Embryonic facial prominence (tissue), 1 donor: ENCODE measurements at regions not wholly inside any gene's neighbourhood (a gene's known extent, or its start where the extent isn't known, plus 50 kb on each side); places are given as distances from the start of the nearest gene placed in this dataset.
"Not testable (repeated sequence)": the region's sequence is repeated elsewhere in the genome, so short reads cannot be mapped to it uniquely, and the experiment has no call there.

Experiments used
- DNase-seq: peaks from one replicate; pipeline ENCODE4 v3.0.0-alpha.2; 2016; ENCODE audit errors: extremely low spot score

DNA sequence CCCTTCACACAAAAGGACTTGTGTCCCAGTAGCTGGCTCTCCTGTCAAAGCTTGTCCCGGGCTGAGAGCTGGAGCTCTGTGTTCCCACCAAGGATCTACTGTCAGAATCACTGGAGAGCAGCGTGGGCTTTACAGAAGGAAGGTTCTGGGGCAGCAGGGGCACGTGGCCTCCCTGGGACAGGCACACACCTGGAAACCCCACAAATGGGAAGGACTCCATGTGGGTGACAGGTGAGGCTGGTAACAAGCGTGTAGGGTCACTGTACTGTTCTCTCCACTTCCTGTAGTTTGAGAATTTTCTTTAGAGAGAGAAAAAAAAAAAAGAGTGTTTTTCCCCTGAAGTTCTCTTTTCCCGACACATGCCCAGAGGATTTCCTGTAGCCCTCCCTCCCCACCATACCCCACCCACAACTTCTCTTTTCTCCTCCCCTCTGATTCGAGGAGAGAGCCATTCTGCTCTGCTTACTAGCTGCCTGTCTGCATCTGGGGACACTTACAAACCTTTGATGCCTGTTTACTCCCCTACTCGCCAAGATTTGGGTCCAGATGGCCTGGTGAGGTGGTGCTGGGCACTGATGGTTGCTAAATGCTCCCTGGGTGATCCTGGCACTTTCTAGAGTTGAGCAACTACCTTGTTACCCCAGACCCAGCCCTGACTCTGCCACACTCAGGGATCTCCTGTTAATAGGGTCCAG, 84.1 kb upstream of the SIRPA start:
- DNase-seq: no peak

DNA sequence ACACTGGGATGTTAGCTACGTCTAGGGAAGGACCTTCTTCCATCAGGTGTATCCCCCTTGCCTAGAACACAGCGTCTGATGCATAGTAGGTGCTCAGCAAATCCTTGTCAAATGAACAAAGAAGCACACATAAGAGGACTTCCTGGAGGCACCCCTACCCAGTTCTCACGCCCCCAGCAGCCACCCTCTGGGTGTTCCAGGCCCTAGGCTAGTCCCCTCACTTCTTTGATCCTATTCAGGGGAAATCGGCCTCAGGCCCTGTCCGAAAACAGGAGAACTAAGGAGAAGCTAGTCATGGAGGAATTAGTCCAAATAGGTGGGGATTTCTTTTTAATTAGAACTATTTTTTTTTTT, 84.7 kb upstream of the SIRPA start:
- no peak for DNase-seq

DNA sequence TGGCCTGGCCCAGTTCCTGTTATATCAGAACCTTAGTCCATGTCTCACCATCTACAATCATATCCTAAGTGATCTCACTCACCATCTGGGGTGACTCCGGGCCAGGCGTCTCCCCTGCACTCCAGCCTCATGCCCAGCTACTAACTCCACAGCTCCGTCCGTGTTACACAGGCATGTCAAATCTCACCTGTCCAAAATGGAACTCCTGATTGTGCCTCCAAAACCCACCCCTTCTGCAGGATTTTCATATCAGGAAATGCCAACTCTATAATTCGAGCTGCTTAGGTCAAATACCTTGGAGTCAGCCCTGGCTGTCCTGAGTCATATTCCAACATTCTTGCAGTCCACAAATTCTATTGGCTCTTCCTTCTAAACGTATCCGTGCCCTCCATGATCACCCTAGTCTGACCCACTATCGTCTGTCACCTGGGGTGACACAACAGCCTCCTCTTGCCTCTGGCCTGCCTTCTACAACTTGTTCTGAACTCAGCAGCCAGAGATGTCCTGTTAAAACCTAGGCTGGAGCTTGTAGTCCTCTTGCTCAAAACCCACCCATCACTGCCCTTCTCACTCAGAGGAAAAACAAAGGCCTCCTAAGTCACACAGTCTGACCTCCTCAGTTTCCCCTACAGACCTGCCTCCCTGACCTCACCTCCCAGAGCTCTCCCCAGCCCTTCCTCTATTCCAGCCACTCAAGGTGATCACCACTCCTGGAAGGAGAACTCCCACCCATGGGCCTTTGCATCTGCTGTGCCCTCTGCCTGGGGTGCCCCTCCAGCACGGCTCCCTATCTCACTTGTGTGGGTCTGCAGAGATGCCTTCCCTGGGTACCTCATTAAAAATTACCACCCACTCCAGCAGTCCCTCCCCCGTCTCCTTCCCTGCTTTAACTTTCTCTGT, 85.3 kb upstream of the SIRPA start:
- no peak for DNase-seq

DNA sequence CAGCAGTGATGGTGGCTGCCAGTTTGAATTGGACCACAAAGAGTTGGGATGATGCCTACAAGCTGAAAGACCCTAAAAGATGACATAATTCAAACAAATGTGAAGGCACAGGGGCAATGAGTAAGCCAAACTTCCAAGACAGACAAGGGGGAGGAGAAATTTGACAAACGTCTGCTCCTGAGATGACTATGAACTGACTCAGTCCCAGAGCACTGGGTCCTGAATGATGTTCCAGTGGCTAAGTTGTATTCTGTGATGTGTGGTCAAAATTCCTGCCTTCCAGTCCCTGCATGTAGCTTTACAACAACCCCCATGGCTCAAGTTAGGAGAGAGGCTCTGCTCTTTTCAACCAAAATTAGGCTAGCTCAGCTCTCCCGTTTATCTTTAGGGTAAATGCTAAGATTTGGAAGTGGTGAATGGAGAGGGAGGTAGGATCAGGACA, 86.1 kb upstream of the SIRPA start:
- DNase-seq: no peak

DNA sequence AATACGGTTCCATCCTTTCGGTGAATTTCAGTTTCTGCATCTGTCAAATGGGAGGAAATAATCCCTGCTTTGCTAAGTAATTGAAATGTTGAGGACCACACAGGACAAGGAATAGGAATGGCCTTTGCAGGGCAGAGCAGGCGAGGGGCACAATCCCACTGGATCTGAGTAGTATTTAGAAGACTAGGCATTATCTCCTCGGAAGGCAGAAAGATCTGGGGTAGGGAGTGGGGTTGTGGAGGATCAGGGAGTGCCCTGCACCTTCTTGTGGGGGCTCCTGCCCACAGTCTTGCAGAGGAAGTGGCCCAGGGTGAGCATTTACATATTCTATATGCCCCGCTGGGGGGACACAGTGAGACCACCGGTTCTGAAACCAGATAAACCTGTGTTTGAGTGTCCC, 87.1 kb upstream of the SIRPA start:
- DNase-seq: no peak

DNA sequence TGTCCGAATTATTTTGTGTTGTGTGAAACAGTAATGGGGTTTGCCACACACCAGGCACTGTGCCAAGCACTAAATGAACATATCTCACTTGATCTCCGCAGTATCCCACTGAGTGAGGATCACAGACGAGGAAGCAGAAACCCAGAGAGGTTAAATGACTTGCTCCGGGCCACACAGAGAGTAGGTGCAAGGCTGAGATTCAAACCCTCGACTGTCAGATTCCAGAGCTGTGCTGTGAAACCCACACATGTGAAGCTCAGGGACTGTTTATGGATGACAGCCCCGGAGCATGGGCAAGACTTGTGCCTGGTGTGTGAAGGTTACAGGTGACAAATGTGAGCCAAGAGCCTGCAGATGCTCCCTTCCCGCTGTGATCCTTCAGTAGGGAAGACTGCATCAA, 87.8 kb upstream of the SIRPA start:
- no peak for DNase-seq

DNA sequence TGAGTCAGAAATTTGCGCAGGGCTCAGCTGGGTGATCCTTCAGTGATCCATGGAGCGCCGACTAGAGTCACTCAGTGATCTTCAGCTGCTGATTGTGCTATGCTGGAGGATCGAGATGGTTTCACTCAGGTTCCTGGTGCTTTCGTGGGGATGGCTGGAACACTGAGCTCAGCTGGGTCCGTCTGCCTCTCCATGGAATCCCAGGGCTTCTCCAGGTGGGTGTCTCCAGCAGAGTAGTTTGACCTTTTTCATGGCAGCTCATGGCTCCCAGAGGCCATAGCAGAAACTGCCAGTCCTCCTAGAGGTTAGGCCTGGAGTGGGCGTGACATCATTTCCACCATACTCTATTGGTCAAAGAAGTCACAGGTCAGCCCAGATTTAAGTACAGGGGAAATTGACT, 88.8 kb upstream of the SIRPA start:
- no peak for DNase-seq

DNA sequence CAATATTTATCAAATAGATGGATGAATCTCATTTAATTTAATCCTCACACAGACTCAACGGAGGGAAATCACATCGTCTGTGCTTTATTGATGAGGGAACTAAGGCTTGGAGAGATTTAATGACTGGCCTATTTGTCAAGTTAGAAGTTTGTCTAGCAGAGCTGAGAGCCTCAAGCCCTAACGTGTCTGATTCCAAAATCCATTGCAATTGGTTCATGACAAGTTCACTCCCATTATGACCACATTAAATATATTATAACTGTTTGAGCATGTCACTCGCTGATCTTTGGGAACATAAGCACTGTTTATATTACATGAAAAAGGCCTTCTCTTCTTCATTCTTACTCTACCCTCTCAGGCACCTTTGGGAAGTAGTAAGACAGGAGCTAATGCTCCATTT, 89.4 kb upstream of the SIRPA start:
- DNase-seq: no peak

DNA sequence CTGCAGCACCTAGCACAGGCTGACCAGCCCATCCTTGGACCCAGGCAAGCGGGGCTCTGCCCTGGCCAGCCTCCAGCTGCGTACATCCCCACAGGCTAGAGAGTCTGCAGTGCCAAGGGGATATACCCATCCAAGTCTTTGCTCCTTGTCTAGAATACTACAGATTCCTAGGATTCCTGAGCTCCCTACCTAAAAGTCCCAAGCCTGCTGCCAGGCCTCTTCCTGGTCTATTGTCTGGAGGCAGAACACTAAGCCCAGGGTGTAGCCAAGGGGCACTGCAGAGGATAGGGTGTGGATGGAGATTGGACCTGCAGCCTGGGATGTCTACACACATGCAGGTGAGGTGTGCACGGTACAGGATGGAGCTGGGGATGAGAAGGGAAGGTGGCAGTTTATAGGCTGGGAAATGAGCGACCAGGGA, 90.0 kb upstream of the SIRPA start:
- DNase-seq: no peak

DNA sequence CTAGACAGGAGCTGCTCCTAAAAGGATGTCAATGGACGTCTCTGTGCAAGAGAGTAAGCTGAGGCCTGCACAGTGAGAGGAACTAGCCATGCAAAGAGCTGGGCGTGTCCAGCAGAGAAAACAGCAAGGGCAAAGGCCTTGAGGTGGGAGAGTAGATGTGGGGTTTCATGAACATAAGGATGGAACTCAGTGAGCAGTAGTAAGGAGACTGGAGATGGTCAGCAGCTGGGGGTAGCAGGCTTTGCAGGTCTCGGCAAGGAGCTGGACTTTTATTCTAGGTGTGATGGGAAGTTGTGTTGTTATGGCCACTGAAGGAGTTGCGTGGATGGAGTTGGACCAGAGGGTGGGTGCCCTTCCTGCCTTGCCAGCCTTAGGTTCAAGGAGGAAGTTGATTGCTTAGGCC, 90.7 kb upstream of the SIRPA start:
- no peak for DNase-seq

DNA sequence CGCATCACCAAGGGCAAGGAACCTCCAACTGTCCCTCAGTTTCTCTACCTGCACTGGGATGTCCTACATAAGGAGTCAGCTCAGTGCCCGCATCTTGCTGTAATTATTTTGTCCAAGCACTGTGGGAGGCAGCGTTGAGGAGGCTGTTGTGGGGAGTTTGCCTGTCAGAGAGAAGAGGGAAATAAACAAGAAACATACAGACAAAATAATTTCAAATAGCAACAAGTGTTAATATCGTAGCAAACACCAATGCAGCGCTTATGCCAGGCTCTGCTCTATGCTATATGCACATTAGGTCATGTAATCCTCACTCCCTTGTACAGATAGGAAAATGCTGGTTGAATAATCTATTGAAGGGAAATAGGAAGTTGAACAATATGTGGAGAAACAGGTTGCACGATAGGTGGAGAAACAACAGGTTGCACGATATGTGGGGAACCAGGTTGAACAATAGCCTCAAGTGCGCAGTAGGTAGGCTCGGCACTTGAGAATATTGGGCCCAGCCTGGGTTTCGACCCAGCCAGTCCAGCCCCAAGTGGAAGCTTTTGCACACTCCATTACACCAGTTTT, 91.2 kb upstream of the SIRPA start:
- no peak for DNase-seq

DNA sequence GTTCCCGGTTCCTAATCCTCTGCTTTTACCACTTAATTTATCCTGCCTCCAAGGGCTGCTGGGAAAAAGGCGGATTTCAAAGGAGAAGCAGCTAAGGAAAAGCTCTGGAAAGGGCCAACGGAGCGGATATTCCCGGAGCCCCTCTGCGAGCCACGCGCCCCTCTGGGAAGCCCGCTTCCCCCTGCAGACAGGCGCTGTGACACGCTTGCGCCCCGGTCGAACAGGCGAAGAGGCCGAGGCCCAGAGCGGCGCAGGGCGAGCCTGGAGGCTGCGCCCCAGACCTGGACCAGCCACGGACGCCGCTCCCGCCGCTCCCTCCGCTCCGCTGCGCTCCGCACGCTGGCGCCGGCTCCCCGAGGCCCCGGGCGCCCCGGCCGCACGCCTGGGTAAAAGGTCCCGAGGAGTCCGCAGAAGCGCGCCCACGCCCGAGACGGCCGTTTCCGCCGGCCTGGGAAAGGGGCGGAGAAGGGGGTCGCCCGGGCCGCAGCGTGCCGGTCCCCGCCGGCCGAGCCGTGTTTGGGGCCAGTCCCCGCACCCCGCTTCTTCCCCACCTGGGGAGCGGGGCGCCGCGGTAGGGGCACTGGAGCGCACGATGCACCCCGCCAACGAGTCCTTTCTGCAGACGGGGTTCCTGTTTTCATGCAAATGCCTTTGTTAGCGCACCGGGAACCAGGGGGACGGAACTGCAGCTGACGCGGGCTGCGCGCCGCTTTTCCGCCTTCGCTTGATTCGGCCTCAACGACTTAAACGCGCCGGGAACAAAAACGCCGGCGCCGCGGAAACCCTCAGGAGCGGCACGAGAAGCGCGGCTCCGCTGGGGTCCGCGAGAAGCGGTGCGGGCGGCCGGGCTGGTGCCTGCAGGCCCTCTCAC, 91.9 kb upstream of the SIRPA start:
- no peak for DNase-seq

DNA sequence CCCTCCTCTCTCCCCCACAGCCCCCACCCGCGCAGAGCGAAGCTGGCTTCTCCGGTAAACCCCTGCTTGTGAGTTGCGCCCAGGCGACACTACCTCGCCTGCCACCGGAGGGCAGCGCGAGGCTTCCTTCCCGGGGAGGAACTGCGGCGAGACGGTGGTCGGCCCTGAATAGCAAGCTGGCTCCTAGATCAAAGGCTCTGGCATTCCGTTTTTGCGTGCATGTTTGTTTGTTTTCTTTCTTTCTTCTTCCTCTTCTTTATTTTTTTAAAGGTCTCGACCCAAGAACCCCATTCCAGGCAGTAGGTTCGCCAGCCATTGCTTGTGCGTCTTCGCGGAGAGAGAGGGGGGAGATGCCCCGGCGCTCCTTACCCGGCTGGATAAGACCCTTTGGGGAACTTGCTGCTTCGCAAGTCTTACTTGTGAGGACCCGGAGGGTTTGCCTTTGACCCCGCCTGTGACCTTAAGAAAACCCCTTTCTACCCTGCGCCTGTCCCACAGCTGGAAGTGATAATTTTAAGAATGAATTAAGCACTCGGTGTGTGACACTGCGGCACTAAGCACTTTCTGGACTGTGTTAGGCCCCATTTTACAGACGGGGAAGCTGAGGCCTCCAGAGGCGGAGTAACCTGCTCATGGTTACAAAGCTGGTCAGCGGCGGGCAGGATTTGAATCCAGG, 92.7 kb upstream of the SIRPA start:
- peak; percentile 57 for DNase-seq

DNA sequence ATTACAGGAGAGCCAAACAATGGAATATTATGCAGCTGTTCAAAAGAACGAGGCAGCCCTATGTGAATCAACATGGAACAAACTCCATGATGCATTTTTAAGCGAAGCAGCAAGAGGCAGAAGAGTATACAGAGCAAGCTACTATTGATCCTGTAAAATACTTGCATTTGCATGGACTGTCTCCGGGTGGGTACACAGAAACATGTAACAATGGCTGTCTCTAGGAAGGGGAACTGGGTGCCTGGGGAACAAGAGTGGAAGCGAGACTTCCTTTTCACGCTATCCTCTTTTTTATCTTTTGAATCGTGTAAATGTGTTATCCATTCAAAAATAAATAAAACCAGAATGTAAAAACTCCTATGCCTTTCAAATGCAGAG, 93.3 kb upstream of the SIRPA start:
- no peak for DNase-seq

DNA sequence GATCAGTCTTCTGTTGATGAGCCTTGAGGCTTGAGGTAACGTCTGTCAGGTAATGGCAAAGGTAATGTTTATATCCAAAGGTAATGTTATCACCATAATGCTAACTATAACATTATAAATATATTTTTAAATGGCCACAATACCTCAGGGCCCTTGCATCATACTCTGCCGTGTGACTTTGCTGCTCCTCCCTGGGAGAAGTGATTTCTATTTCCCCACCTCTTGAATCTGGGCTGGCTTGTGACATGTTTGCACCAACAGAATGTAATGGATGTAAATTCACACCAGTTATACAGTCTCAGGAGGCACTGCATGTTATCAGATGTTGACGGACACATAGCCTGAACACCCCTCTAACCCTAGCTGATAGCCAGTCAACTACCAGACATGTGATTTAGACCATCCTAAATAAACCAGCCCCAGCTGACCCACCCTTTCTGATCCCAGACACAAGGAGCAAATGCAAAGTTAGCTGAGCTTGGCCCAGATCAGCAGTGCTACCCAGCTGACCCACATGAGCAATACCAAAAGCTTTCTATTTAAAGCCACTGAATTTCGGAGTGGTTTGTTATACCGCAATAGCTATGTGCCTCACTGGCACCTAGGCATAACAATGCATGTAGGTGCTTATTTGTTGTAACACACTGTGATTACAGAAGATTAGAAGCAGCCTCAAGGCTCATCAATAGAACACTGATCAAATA, 93.8 kb upstream of the SIRPA start:
- no peak for DNase-seq

DNA sequence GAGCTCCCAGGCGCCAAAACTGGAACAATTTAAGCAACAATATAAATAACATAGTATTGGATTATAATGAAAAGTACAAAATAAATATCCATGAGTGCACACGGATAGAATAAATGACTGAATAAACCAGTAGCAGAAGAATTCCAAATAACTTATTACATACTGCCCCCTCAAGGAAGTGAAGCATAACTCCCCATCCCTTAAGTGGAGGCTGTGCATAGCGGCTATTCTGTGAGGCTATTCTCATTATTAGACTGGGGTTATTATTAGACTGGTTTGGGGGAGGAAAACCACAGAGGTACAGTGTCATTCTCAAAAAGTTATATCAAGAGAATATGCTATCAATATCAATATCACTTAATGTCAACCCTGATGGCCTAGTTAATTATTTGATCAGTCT, 94.4 kb upstream of the SIRPA start:
- DNase-seq: no peak

DNA sequence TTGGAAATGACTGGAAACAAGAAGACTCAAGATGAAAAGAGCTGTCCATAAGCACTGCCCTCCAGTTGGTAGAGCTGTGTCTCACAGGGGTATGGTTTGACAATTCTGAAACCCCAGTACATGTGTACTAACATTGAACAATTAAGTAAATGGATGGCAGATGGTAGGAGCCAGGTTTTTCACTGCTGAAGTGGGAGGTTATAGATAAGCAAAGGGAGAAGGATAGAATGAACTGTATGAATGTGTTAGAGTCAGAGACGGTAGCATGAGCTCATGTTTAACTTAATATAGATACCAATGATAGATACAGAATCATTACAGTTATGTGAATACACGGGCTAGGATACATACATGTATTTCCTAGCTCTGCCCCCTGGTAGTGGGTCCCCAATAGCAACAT, 95.0 kb upstream of the SIRPA start:
- no peak for DNase-seq

DNA sequence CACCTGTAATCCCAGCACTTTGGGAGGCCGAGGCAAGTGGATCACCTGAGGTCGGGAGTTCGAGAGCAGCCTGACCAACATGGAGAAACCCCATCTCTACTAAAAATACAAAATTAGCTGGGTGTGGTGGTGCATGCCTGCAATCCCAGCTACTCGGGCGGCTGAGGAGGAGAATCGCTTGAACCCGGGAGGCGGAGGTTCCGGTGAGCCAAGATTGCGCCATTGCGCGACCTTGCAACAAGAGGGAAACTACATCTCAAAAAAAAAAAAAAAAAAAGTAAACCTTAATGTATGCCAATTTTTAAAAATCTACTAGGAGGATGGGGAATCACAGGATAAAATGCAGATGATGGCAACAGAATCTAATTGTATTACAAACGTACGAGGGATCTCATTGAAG, 95.5 kb upstream of the SIRPA start:
- DNase-seq: not testable (repeated sequence)

DNA sequence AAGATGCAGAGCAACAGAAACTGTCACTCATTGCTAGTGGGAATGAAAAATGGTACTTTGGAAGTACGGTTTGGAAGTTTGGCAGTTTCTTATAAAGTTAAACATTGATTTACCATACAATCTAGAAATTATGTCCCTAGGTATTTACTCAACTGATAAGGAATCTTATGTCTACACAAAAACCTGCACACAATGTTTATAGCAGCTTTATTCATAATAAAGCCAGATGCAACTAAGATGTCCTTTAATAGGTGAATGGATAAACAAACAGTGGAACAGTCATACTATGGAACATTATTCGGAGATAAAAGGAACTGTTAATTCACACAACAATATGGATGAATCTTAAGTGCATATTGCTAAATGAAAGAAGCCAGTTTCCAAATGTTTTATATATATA, 96.2 kb upstream of the SIRPA start:
- DNase-seq: no peak

DNA sequence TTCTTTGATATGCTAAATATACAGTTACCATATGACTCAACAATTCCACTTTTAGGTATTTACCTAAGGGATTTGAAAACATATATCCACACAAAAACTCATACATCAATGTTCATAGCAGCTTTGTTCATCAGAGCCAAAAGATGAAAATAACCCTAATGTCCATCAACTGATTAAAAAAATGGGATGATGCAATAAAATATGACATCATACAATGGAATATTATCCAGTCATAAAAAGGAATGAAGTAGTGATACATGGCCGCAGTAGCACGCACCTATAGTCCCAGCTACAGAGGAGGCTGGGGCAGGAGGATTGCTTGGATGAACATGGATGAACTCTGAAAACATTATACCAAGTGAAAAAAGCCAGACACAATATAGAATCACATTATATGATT, 101.4 kb upstream of the SIRPA start:
- no peak for DNase-seq

DNA sequence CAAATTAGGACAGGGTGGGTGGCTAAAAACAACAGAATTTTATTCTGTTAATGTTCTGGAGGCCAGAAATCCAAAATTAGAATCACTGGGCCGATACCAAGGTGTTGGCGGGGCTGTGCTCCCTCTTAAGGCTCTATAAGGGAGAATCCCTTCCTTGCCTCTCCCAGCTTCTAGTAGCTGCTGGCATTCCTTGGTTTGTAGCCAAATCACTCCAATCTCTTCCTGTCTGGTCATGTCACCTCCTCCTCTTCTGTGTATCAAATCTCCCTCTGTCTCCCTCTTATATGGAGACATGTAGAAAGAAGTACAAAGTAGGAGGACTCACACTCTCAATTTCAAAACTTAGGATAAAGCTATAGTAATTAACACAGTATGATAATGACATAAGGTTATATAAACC, 102.9 kb upstream of the SIRPA start:
- no peak for DNase-seq
